SJSA1 (cell line): ENCODE measurements at regions not wholly inside any gene's neighbourhood (a gene's known extent, or its start where the extent isn't known, plus 50 kb on each side); places are given as distances from the start of the nearest gene placed in this dataset.

ENCODE experiments used
- DNase-seq, 2 experiments: peaks; one replicate each; pipeline ENCODE4 v3.0.0-alpha.2; 2015 to 2020; ENCODE audit warnings: low spot score in 2 of 2, low read depth in 1 of 2
- H3K27ac ChIP-seq: fragments of 250-450 bp; sonication (Bioruptor Pico); 2 replicates; pipeline ENCODE4 v1.5.1; 2020; ENCODE audit warnings: mild to moderate bottlenecking, moderate library complexity
- H3K27me3 ChIP-seq: fragments of 250-450 bp; sonication (Bioruptor Pico); replicated peaks from 2 replicates; pipeline ENCODE4 v1.5.1; 2020; ENCODE audit warnings: mild to moderate bottlenecking, moderate library complexity
- H3K36me3 ChIP-seq: fragments of 250-450 bp; sonication (Bioruptor Pico); 2 replicates; pipeline ENCODE4 v1.5.1; 2020; ENCODE audit warnings: mild to moderate bottlenecking
- H3K4me1 ChIP-seq: fragments of 250-450 bp; sonication (Bioruptor Pico); replicated peaks from 2 replicates; pipeline ENCODE4 v1.6.1; 2021; ENCODE audit warnings: mild to moderate bottlenecking
- H3K4me3 ChIP-seq: fragments of 250-450 bp; sonication (Bioruptor Pico); 2 replicates; pipeline ENCODE4 v1.5.1; 2020; ENCODE audit warnings: mild to moderate bottlenecking
- H3K9me3 ChIP-seq: fragments of 250-450 bp; sonication (Bioruptor Pico); replicated peaks from 2 replicates; pipeline ENCODE4 v1.5.1; 2020; ENCODE audit warnings: mild to moderate bottlenecking

GRCh38 chr10:21092683-21093524 is 195.8 kb upstream of the NEBL start:
- H3K27ac ChIP-seq, result no peak overlapping the region
- no peak for DNase-seq
- H3K27me3 ChIP-seq, result no peaks in the 10 kb centered on the region
- H3K9me3 ChIP-seq, result no peaks in the 10 kb centered on the region
- H3K4me1 ChIP-seq, result peaks cover 8% of the 10 kb centered on the region
- H3K36me3 ChIP-seq, result no peaks in the 10 kb centered on the region
- H3K4me3 ChIP-seq, result no peak overlapping the region

- Histone ChIP-seq H3K4me3 (no peak overlapping the region), H3K36me3 (no peaks in the 10 kb centered on the region)
Measured at GRCh38 chr10:21090609-21091082, 193.5 kb upstream of the NEBL start.

GRCh38 chr10:21087476-21087875 is 190.4 kb upstream of the NEBL start:
- Histone ChIP-seq H3K9me3 (no peaks in the 10 kb centered on the region), H3K27ac (no peak overlapping the region), H3K4me1 (no peaks in the 10 kb centered on the region), H3K36me3 (no peaks in the 10 kb centered on the region), H3K4me3 (no peak overlapping the region), H3K27me3 (no peaks in the 10 kb centered on the region)
- no peak for DNase-seq

More at GRCh38 chr10:21090609-21091082, 193.5 kb upstream of the NEBL start:
- H3K27me3 ChIP-seq, result no peaks in the 10 kb centered on the region
- H3K4me1 ChIP-seq, result no peaks in the 10 kb centered on the region
- H3K27ac ChIP-seq, result no peak overlapping the region
- no peaks in the 10 kb centered on the region for H3K9me3 ChIP-seq
- DNase-seq, result no peak

DNA sequence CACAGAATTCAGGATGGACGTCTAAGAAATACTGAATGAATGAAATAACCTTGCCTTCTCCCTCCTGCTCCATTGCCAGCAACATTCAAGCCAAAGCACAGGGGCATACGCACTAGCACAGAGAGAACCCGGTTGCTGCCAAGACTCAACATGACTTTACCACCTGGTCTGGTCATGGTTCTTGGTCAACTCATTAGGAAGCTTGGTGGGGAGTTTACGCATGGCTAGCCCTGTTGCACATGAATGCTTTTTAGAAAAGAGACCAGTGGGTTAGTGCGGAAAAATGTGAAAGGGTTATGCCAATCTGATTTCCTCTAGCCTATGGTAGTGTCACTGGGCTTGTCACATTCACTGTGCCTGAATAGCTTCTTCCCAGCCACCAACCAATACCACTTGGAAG is 187.6 kb upstream of the NEBL start:
- Histone ChIP-seq H3K27ac (no peak overlapping the region), H3K27me3 (no peaks in the 10 kb centered on the region), H3K9me3 (no peaks in the 10 kb centered on the region), H3K4me3 (no peak overlapping the region), H3K4me1 (no peaks in the 10 kb centered on the region), H3K36me3 (no peaks in the 10 kb centered on the region)
- no peak for DNase-seq

DNA sequence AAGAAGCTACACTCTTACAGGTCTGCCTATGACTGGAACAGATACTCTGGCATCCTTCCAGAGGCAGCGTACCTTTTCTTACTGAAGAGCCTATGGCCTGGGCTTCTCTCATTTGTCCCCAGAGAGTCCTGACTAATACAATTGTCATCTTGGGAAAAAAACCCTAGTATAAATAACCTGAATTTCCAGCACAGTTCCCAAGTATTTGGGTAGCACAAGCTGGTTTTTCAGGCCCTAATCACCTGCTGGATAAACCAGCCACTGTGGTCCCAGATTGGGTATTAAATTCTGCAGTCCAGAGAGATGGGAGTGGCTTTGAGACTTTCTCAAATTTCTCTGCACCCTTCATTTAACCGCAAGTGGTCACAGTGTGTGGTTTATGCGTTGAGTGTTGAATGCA is 186.8 kb upstream of the NEBL start:
- Histone ChIP-seq H3K36me3 (no peaks in the 10 kb centered on the region), H3K4me1 (no peaks in the 10 kb centered on the region), H3K4me3 (no peak overlapping the region), H3K9me3 (no peaks in the 10 kb centered on the region), H3K27me3 (no peaks in the 10 kb centered on the region), H3K27ac (no peak overlapping the region)
- DNase-seq, result no peak

DNA sequence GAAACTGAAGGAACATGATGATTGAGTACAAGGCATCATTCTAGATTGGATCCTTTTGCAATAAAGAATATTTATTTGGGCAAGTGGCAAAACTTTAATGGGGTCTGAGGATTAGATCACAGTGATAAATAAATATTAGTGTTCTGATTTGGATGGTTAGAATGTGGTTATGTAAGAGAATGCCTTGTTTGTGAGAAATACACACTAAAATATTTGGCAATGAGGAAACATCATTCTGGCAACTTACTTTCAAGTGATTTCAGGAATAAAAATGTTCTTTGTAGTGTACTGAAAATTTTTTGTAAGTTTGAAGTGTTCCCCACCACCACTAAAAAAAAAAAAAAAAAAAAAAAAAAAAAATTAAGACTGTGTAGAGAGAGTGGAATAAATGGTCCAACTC is 185.1 kb upstream of the NEBL start:
- Histone ChIP-seq H3K4me3 (no peak overlapping the region), H3K27me3 (no peaks in the 10 kb centered on the region), H3K36me3 (no peaks in the 10 kb centered on the region), H3K27ac (no peak overlapping the region), H3K9me3 (no peaks in the 10 kb centered on the region), H3K4me1 (no peaks in the 10 kb centered on the region)
- DNase-seq, result no peak

GRCh38 chr10:21080261-21080660 is 183.2 kb upstream of the NEBL start:
- H3K4me1 ChIP-seq, result no peaks in the 10 kb centered on the region
- no peak for DNase-seq
- H3K4me3 ChIP-seq, result no peak overlapping the region
- H3K27me3 ChIP-seq, result no peaks in the 10 kb centered on the region
- no peaks in the 10 kb centered on the region for H3K9me3 ChIP-seq
- H3K36me3 ChIP-seq, result no peaks in the 10 kb centered on the region
- no peak overlapping the region for H3K27ac ChIP-seq

- H3K4me3 ChIP-seq, result no peak overlapping the region
- DNase-seq, result no peak
- H3K27me3 ChIP-seq, result no peaks in the 10 kb centered on the region
- no peaks in the 10 kb centered on the region for H3K4me1 ChIP-seq
- H3K36me3 ChIP-seq, result no peaks in the 10 kb centered on the region
- H3K27ac ChIP-seq, result no peak overlapping the region
- no peaks in the 10 kb centered on the region for H3K9me3 ChIP-seq
Measured at GRCh38 chr10:21079330-21079658, 182.2 kb upstream of the NEBL start.

DNA sequence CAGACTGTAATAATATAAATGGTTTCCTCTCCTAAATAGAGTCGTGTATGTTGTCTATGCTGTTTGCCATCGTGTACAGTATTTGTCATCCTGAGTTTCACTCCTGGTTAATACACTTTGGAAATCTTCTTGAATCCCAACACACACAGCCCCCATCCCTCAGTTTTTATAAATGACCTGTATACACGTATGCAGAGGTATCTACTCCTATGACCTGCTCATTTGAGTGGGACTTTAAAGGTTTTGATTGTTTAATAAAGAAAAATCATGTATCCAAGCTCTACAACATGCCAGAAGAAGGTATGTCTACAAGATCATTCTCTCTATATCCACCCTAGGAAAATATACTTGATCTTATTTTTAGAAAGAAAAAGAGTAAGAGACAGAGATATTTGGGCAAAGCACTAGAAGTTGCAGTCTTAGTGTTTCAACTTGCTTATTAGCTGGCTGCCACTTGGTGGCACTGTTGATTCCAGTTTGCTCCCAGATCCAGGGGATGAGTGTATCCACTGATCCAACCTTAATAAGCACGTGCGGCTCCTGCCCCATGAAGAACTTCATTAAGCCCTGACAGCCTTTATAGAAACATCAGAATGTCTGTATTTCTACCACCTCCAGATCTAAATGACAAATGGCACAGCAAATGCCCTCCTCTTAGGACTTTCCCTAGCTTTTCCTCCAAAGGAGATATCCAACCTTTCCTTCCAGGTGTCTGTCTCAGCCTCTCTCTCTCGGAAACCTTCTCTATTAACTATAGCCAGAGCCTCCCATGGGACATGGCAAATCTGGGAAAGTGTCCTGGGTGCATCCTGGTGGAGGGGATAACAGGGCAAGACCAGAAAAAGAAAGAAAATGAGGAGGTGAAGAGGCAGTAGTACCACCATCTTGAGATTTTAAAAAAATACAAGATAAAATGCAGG is 181.6 kb upstream of the NEBL start:
- H3K27me3 ChIP-seq, result no peaks in the 10 kb centered on the region
- peak; percentile 44 to 58 for DNase-seq
- H3K27ac ChIP-seq, result no peak overlapping the region
- H3K36me3 ChIP-seq, result no peaks in the 10 kb centered on the region
- no peak overlapping the region for H3K4me3 ChIP-seq
- H3K4me1 ChIP-seq, result no peaks in the 10 kb centered on the region
- no peaks in the 10 kb centered on the region for H3K9me3 ChIP-seq

DNA sequence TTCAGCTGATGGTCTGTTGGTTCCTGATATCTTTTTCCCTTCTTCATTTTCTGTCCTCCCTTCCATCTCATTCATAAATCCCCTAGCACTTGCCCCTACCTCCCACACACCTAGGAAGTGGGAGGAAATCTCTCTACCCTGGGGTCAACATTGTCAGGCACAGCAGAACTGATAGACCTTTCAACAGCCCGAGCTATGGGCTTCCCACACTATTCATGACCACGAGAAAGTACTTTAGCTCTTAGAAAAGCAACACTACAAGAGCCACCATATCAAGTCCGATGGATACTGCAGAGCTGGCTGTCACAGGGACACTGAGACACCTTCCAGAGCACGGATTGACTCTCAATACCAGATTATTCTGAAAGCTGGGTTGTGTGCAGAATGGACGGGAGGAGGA is 180.6 kb upstream of the NEBL start:
- Histone ChIP-seq H3K36me3 (no peaks in the 10 kb centered on the region), H3K4me3 (no peak overlapping the region), H3K27ac (no peak overlapping the region), H3K27me3 (no peaks in the 10 kb centered on the region), H3K9me3 (no peaks in the 10 kb centered on the region), H3K4me1 (no peaks in the 10 kb centered on the region)
- DNase-seq, result no peak

DNA sequence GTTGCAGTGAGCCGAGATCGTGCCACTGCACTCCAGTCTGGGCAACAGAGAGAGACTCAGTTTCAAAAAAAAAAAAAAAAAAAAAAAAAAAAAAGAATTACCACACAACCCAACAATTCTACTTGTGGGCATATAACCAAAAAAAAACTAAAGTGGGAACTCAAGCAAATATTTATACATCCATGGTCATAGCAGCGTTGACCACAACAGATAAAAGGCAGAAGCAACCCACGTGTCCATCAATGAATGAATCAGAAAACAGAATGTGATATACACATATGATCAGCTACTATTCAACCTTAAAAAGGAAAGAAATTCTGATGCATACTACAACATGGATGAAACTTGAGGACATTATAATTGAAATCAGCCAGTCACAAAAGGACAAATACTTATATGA is 179.3 kb upstream of the NEBL start:
- H3K4me1 ChIP-seq, result no peaks in the 10 kb centered on the region

DNA sequence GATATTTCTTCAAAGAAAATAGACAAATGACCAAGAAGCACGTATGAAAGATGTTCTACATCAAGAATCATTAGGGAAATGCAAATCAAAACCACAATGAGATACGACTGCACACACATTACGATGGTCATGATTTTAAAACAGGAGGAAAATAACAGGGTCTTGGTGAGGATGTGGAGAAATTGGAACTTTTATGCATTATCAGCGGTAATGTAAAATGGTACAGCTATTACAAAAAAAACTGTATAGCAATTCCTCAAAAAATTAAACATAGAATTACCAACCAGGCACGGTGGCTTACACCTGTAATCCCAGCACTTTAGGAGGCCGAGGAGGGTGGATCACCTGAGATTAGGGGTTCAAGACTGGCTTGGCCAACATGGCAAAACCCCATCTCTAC is 178.8 kb upstream of the NEBL start:
- Histone ChIP-seq H3K27me3 (no peaks in the 10 kb centered on the region), H3K36me3 (no peaks in the 10 kb centered on the region), H3K9me3 (no peaks in the 10 kb centered on the region), H3K4me1 (no peaks in the 10 kb centered on the region), H3K4me3 (no peak overlapping the region), H3K27ac (no peak overlapping the region)
- no peak for DNase-seq

More for the DNA sequence above, 179.3 kb upstream of the NEBL start:
- Histone ChIP-seq H3K27me3 (no peaks in the 10 kb centered on the region), H3K27ac (no peak overlapping the region), H3K4me3 (no peak overlapping the region), H3K9me3 (no peaks in the 10 kb centered on the region), H3K36me3 (no peaks in the 10 kb centered on the region)
- no peak for DNase-seq

GRCh38 chr10:21071001-21071673 is 174.0 kb upstream of the NEBL start:
- no peaks in the 10 kb centered on the region for H3K9me3 ChIP-seq
- H3K27ac ChIP-seq, result no peak overlapping the region
- no peak for DNase-seq
- no peaks in the 10 kb centered on the region for H3K36me3 ChIP-seq
- no peak overlapping the region for H3K4me3 ChIP-seq
- H3K27me3 ChIP-seq, result no peaks in the 10 kb centered on the region
- H3K4me1 ChIP-seq, result no peaks in the 10 kb centered on the region
